Loucy (cell line): ENCODE measurements at regions not wholly inside any gene's neighbourhood (a gene's known extent, or its start where the extent isn't known, plus 50 kb on each side); places are given as distances from the start of the nearest gene placed in this dataset.

Experiments
- H2AFZ ChIP-seq: fragments of 200-600 bp; sonication (generic); 2 replicates; pipeline ENCODE4 v1.6.0; 2016; ENCODE audit warnings: antibody characterized with exemption, mild to moderate bottlenecking, low read length, moderate library complexity
- H3F3A ChIP-seq: fragments of 200-600 bp; 2 replicates; pipeline ENCODE4 v1.6.0; 2016; ENCODE audit warnings: antibody characterized with exemption, low read depth, mild to moderate bottlenecking
- H3K27me3 ChIP-seq: fragments of 200-600 bp; sonication (generic); 2 replicates; pipeline ENCODE4 v1.6.1; 2014; ENCODE audit warnings: low read length, mild to moderate bottlenecking; ENCODE audit not compliant: insufficient read depth, poor library complexity, severe bottlenecking
- H3K36me3 ChIP-seq: fragments of 200-600 bp; sonication (generic); 2 replicates; pipeline ENCODE4 v1.6.1; 2016; ENCODE audit warnings: low read length; ENCODE audit not compliant: insufficient read depth
- H3K4me1 ChIP-seq: fragments of 200-600 bp; sonication (generic); 2 replicates; pipeline ENCODE4 v1.5.1; 2014; ENCODE audit warnings: low read length, mild to moderate bottlenecking; ENCODE audit not compliant: insufficient read depth, poor library complexity, severe bottlenecking
- H3K4me2 ChIP-seq: fragments of 200-600 bp; sonication (generic); 2 replicates; pipeline ENCODE4 v1.6.0; 2014; ENCODE audit warnings: antibody characterized with exemption, low read length, low read depth, mild to moderate bottlenecking; ENCODE audit not compliant: poor library complexity, severe bottlenecking
- H3K4me3 ChIP-seq: fragments of 200-600 bp; sonication (generic); 2 replicates; pipeline ENCODE4 v1.5.1; 2014; ENCODE audit warnings: low read length, mild to moderate bottlenecking, mixed read lengths; ENCODE audit not compliant: poor library complexity, severe bottlenecking
- H3K79me2 ChIP-seq: fragments of 200-600 bp; sonication (generic); 2 replicates; pipeline ENCODE4 v1.6.1; 2014; ENCODE audit warnings: low read length; ENCODE audit not compliant: insufficient read depth
- H3K9ac ChIP-seq: fragments of 200-600 bp; sonication (generic); 2 replicates; pipeline ENCODE4 v1.6.0; 2014; ENCODE audit warnings: mild to moderate bottlenecking, low read depth, low read length, moderate library complexity; ENCODE audit not compliant: poor library complexity, severe bottlenecking
- H3K9me2 ChIP-seq: fragments of 200-600 bp; sonication (generic); replicated peaks from 2 replicates; pipeline ENCODE4 v1.6.1; 2016; ENCODE audit warnings: low read depth, low read length, mixed read lengths
- H3K9me3 ChIP-seq: fragments of 200-600 bp; sonication (generic); 2 replicates; pipeline ENCODE4 v1.6.1; 2014; ENCODE audit warnings: mild to moderate bottlenecking, antibody characterized with exemption, low read length, low read depth; ENCODE audit not compliant: insufficient read depth
- H4K20me1 ChIP-seq: fragments of 200-600 bp; sonication (generic); 2 replicates; pipeline ENCODE4 v1.6.0; 2014; ENCODE audit warnings: antibody characterized with exemption, low read length, mild to moderate bottlenecking; ENCODE audit not compliant: insufficient read depth, poor library complexity, severe bottlenecking
- EZH2phosphoT487 ChIP-seq: fragments of 200-600 bp; IDR thresholded peaks from 2 replicates; pipeline ENCODE4 v1.6.1; 2018; ENCODE audit warnings: antibody characterized with exemption, mild to moderate bottlenecking, moderate library complexity, borderline replicate concordance
- TF ChIP-seq, protein P1 (sequence below): fragments of 200-600 bp; sonication (generic); conservative IDR thresholded peaks from 2 replicates; pipeline ENCODE4 v1.5.1; 2014; ENCODE audit warnings: mild to moderate bottlenecking, antibody characterized with exemption, low read length

DNA sequence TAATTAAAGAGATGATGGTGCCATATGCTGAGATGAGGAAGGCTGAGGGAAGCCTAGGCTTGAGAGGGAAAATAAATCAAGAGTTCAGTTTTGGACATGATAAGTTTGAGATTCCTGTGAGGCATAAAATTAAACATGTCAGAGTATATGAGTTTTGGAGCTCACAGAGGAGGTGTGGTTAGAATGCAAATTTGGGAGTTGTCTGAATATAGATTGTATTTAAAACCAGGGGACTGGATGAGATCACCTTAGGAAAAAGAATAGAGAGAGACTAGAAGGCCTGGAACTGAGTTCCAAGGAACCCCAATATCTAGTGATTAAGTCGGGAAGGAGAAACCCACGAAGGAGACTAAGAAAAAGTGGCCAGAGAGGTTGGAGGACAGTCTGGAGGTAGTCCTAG is 65.5 kb downstream of the FRMPD3 start:
- Histone ChIP-seq H3K4me1 (no peaks in the 10 kb centered on the region), H3F3A (no peaks in the 10 kb centered on the region), H3K27me3 (no peaks in the 10 kb centered on the region), H3K9ac (no peak overlapping the region), H2AFZ (no peak overlapping the region), H3K79me2 (no peaks in the 10 kb centered on the region), H4K20me1 (no peaks in the 10 kb centered on the region), H3K4me2 (no peak overlapping the region), H3K9me2 (no peaks in the 10 kb centered on the region), H3K36me3 (no peaks in the 10 kb centered on the region), H3K9me3 (no peaks in the 10 kb centered on the region), H3K4me3 (no peak overlapping the region)
- TF ChIP-seq EZH2phosphoT487, result no peak
- TF ChIP-seq, protein P1, sequence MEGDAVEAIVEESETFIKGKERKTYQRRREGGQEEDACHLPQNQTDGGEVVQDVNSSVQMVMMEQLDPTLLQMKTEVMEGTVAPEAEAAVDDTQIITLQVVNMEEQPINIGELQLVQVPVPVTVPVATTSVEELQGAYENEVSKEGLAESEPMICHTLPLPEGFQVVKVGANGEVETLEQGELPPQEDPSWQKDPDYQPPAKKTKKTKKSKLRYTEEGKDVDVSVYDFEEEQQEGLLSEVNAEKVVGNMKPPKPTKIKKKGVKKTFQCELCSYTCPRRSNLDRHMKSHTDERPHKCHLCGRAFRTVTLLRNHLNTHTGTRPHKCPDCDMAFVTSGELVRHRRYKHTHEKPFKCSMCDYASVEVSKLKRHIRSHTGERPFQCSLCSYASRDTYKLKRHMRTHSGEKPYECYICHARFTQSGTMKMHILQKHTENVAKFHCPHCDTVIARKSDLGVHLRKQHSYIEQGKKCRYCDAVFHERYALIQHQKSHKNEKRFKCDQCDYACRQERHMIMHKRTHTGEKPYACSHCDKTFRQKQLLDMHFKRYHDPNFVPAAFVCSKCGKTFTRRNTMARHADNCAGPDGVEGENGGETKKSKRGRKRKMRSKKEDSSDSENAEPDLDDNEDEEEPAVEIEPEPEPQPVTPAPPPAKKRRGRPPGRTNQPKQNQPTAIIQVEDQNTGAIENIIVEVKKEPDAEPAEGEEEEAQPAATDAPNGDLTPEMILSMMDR, result no peak

- no peak for TF ChIP-seq EZH2phosphoT487
- TF ChIP-seq, protein P1, result no peak
- H3K4me3 ChIP-seq, result no peak overlapping the region
These were observed 72.6 kb downstream of the FRMPD3 start for GRCh38 chrX:107521877-107522586.

DNA sequence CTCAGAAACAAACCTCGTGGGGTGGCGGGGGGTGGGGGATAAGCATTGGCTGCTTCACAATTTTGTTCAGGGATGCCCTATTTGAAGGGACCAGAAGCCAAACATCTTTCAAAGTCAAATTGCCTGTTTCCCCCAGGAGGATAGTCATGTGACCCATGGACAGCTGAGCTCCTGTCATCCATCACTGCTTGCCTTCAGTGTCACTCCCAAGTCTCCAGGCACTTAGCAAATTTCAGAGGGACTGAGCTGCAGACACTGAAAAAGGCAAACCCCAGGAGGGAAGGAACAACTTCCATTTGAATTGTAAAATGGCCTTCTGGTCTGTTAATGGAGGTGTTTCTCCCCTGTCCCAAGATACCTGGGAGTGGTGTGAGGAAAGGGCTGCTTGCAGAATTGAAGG is 73.4 kb downstream of the FRMPD3 start:
- H3K4me1 ChIP-seq, result no peaks in the 10 kb centered on the region
- H3K4me3 ChIP-seq, result no peak overlapping the region
- H4K20me1 ChIP-seq, result no peaks in the 10 kb centered on the region
- no peaks in the 10 kb centered on the region for H3K79me2 ChIP-seq
- H3K9ac ChIP-seq, result no peak overlapping the region
- no peaks in the 10 kb centered on the region for H3K9me2 ChIP-seq
- no peak overlapping the region for H2AFZ ChIP-seq
- no peak overlapping the region for H3K4me2 ChIP-seq
- H3K27me3 ChIP-seq, result no peaks in the 10 kb centered on the region
- no peaks in the 10 kb centered on the region for H3K9me3 ChIP-seq
- H3F3A ChIP-seq, result no peaks in the 10 kb centered on the region
- TF ChIP-seq EZH2phosphoT487, result no peak
- TF ChIP-seq, protein P1, result no peak
- H3K36me3 ChIP-seq, result no peaks in the 10 kb centered on the region

More at GRCh38 chrX:107521877-107522586, 72.6 kb downstream of the FRMPD3 start:
- Histone ChIP-seq H2AFZ (no peak overlapping the region), H3K4me1 (no peaks in the 10 kb centered on the region), H3K9ac (no peak overlapping the region), H3K4me2 (no peak overlapping the region), H3K9me3 (no peaks in the 10 kb centered on the region), H4K20me1 (no peaks in the 10 kb centered on the region), H3K36me3 (no peaks in the 10 kb centered on the region), H3F3A (no peaks in the 10 kb centered on the region), H3K27me3 (no peaks in the 10 kb centered on the region), H3K79me2 (no peaks in the 10 kb centered on the region), H3K9me2 (no peaks in the 10 kb centered on the region)
